Caco-2 (cell line): ENCODE measurements at regions not wholly inside any gene's neighbourhood (a gene's known extent, or its start where the extent isn't known, plus 50 kb on each side); places are given as distances from the start of the nearest gene placed in this dataset.

Source experiments
- BruUV-seq: library from RNA; stranded (reverse); fragments of 400-500 nt; replicated peaks from 2 replicates; lab custom pipeline; 2021; lab: Mats Ljungman, UMichigan
- CTCF ChIA-PET: fragments of 300-600 bp; sonication (Branson Sonifier 250); formaldehyde crosslinking; loops from one replicate; lab custom pipeline; 2022; ENCODE audit warnings: antibody characterized with exemption; lab: Charles Lee
- POLR2A ChIA-PET: fragments of 300-600 bp; sonication (Branson Sonifier 250); formaldehyde crosslinking; loops from one replicate; lab custom pipeline; 2022; ENCODE audit warnings: antibody characterized with exemption; lab: Charles Lee
- DNase-seq, 2 experiments: peaks; one replicate each; pipeline versions ENCODE4 v3.0.0 to v3.0.0-alpha.2; 2020 to 2022
- H3K27me3 ChIP-seq: replicated peaks from 2 replicates; pipeline ENCODE4 v1.6.0; 2011; ENCODE audit warnings: low read length; ENCODE audit not compliant: control insufficient read depth, insufficient read depth
- H3K36me3 ChIP-seq: 2 replicates; pipeline ENCODE4 v1.5.1; 2011; ENCODE audit warnings: low read length; ENCODE audit not compliant: control insufficient read depth, insufficient read depth
- H3K4me1 ChIP-seq: fragments of 250-450 bp; sonication (Bioruptor Pico); 2 replicates; pipeline ENCODE4 v1.5.1; 2020; ENCODE audit warnings: mild to moderate bottlenecking
- H3K4me3 ChIP-seq: 2 replicates; pipeline ENCODE4 v1.5.1; 2011; ENCODE audit warnings: low read depth, mild to moderate bottlenecking, control low read depth, low read length
- H3K9me3 ChIP-seq: fragments of 250-450 bp; sonication (Bioruptor Pico); 2 replicates; pipeline ENCODE4 v1.5.1; 2020; ENCODE audit warnings: mild to moderate bottlenecking, moderate library complexity
- H3K27ac Mint-ChIP-seq: one replicate; pipeline ENCODE4 v1.8.0; 2022; ENCODE audit warnings: mixed read lengths; ENCODE audit not compliant: unreplicated experiment
- H3K27me3 Mint-ChIP-seq: one replicate; pipeline ENCODE4 v1.8.0; 2022; ENCODE audit warnings: mixed read lengths; ENCODE audit not compliant: insufficient read depth, unreplicated experiment
- H3K36me3 Mint-ChIP-seq: one replicate; pipeline ENCODE4 v1.8.0; 2022; ENCODE audit warnings: mild to moderate bottlenecking, mixed read lengths; ENCODE audit not compliant: insufficient read depth, unreplicated experiment
- H3K4me1 Mint-ChIP-seq: one replicate; pipeline ENCODE4 v1.8.0; 2022; ENCODE audit warnings: low read depth, mixed read lengths; ENCODE audit not compliant: unreplicated experiment
- H3K4me3 Mint-ChIP-seq: one replicate; pipeline ENCODE4 v1.8.0; 2022; ENCODE audit warnings: mild to moderate bottlenecking, moderate library complexity, mixed read lengths; ENCODE audit not compliant: unreplicated experiment
- H3K9me3 Mint-ChIP-seq: one replicate; pipeline ENCODE4 v1.8.0; 2022; ENCODE audit warnings: mixed read lengths; ENCODE audit not compliant: unreplicated experiment
- CTCF ChIP-seq, 2 experiments: fragments of 200-600 bp in 1 of 2; IDR thresholded peaks; 1 replicate in 1 of 2; 2 replicates in 1 of 2; pipeline versions ENCODE4 v1.5.1 to v1.8.0; 2011 to 2022; ENCODE audit warnings: antibody characterized with exemption in 1 of 2, control low read depth in 1 of 2, inconsistent platforms in 1 of 2, low read depth in 1 of 2, low read length in 1 of 2, mild to moderate bottlenecking in 1 of 2, moderate library complexity in 1 of 2; ENCODE audit not compliant: insufficient read depth in 1 of 2, severe bottlenecking in 1 of 2, unreplicated experiment in 1 of 2
- intact Hi-C: fragments of 100-400 bp; cut with micrococcal nuclease; formaldehyde crosslinking; loops from one replicate; pipeline ENCODE4 v1.10.0; 2022; ENCODE audit not compliant: unreplicated experiment

- no peaks in the 10 kb centered on the region for H3K9me3 Mint-ChIP-seq
- peaks cover 7% of the 10 kb centered on the region for H3K4me1 Mint-ChIP-seq
- H3K27me3 ChIP-seq: no peaks in the 10 kb centered on the region
- CTCF ChIA-PET: no interaction called here
- H3K36me3 ChIP-seq: no peaks in the 10 kb centered on the region
- no TSS peak for BruUV-seq
- H3K27me3 Mint-ChIP-seq: no peaks in the 10 kb centered on the region
- H3K4me1 ChIP-seq: 0 out of 2 replicates have a peak, but pooled peaks cover 3% of the 10 kb centered on the region
- no peak overlapping the region for H3K27ac Mint-ChIP-seq
- DNase-seq: peak in 1 of 2 experiments; percentile 32
- no peaks in the 10 kb centered on the region for H3K36me3 Mint-ChIP-seq
- H3K4me3 Mint-ChIP-seq: no peak overlapping the region
- intact Hi-C loops: no loop called here
- no peak overlapping the region for H3K4me3 ChIP-seq
- TF ChIP-seq CTCF (IDR thresholded peaks at IDR 0.05; ENCODE audit: insufficient read depth in 1 of 2, low read depth in 1 of 2, low read length in 1 of 2, severe bottlenecking in 1 of 2, unreplicated experiment in 1 of 2): no peak
- no peaks in the 10 kb centered on the region for H3K9me3 ChIP-seq
- POLR2A ChIA-PET: no interaction called here
Measured at GRCh38 chr7:54394834-54395233, 147.3 kb upstream of the VSTM2A start.

DNA sequence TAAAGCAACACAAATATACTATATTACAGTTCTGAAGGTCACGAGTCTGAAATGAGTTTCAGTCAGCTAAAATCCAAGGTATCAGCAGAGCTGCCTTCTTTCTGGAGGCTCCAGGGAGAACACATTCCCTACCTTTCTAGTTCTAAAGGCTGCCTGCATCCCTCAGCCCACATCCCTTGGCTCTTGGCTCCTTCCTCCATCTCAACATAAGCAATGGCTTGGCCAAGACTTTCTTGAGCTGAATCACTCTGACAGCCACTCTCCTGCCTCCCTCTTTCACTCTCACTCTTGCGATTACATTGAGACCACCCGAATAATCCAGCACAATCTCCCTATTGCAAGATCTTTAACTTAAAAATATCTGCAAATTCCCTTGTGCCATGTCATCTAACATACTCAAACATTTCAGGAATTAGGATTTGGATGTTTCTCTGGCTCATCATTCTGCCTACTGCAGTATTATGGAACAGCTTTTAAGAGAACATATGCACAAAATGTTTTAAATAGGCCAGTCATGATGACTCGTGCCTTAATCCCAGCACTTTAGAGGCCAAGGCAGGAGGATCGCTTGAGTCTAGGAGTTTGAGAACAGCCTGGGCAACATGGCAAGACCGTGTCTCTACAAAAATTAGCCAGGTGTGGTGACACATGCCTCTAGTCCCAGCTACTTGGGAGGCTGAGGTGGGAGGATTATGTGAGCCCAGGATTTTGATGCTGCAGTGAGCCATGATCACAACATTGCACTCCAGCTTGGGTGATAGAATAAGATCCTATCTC is 144.2 kb upstream of the VSTM2A start:
- no peaks in the 10 kb centered on the region for H3K36me3 Mint-ChIP-seq
- no peaks in the 10 kb centered on the region for H3K36me3 ChIP-seq
- no peaks in the 10 kb centered on the region for H3K4me1 ChIP-seq
- TF ChIP-seq CTCF (IDR thresholded peaks at IDR 0.05; ENCODE audit: insufficient read depth in 1 of 2, low read depth in 1 of 2, low read length in 1 of 2, severe bottlenecking in 1 of 2, unreplicated experiment in 1 of 2): no peak
- DNase-seq: no peak
- H3K4me3 Mint-ChIP-seq: no peak overlapping the region
- ChIA-PET CTCF (no interaction called here), POLR2A (no interaction called here)
- H3K27ac Mint-ChIP-seq: no peak overlapping the region
- no TSS peak for BruUV-seq
- no peaks in the 10 kb centered on the region for H3K9me3 Mint-ChIP-seq
- H3K4me1 Mint-ChIP-seq: peaks cover 7% of the 10 kb centered on the region
- intact Hi-C loops: no loop called here
- H3K27me3 ChIP-seq: no peaks in the 10 kb centered on the region
- no peaks in the 10 kb centered on the region for H3K9me3 ChIP-seq
- no peaks in the 10 kb centered on the region for H3K27me3 Mint-ChIP-seq
- H3K4me3 ChIP-seq: no peak overlapping the region

GRCh38 chr7:54398863-54399262 is 143.3 kb upstream of the VSTM2A start:
- no peak for TF ChIP-seq CTCF (IDR thresholded peaks at IDR 0.05; ENCODE audit: insufficient read depth in 1 of 2, low read depth in 1 of 2, low read length in 1 of 2, severe bottlenecking in 1 of 2, unreplicated experiment in 1 of 2)
- Histone ChIP-seq H3K4me3 (no peak overlapping the region), H3K4me1 (no peaks in the 10 kb centered on the region), H3K27me3 (no peaks in the 10 kb centered on the region), H3K36me3 (no peaks in the 10 kb centered on the region), H3K9me3 (no peaks in the 10 kb centered on the region)
- H3K4me3 Mint-ChIP-seq: no peak overlapping the region
- intact Hi-C loops: no loop called here
- no peaks in the 10 kb centered on the region for H3K27me3 Mint-ChIP-seq
- H3K9me3 Mint-ChIP-seq: no peaks in the 10 kb centered on the region
- no peak overlapping the region for H3K27ac Mint-ChIP-seq
- CTCF ChIA-PET: no interaction called here
- H3K4me1 Mint-ChIP-seq: peaks cover 6% of the 10 kb centered on the region
- DNase-seq: no peak
- H3K36me3 Mint-ChIP-seq: no peaks in the 10 kb centered on the region
- BruUV-seq: no TSS peak
- POLR2A ChIA-PET: no interaction called here
